Gastroesophageal sphincter (tissue), 4 donors: ENCODE measurements at regions not wholly inside any gene's neighbourhood (a gene's known extent, or its start where the extent isn't known, plus 50 kb on each side); places are given as distances from the start of the nearest gene placed in this dataset.

Experiments used
- ATAC-seq: fragments of 150-250 bp; one replicate; pipeline ENCODE4 v1.9.1; 2016; ENCODE audit warnings: mild to moderate bottlenecking, moderate library complexity
- H3K27ac ChIP-seq, 4 donors: fragments of 200-600 bp; sonication (generic) in 3 of 4; 1 replicate in 3 of 4; 2 replicates in 1 of 4; pipeline ENCODE4 v1.5.1; 2016 to 2019
- H3K27me3 ChIP-seq: fragments of 200-600 bp; sonication (generic); one replicate; pipeline ENCODE4 v1.5.1; 2019
- H3K36me3 ChIP-seq, 2 donors: fragments of 200-600 bp; sonication (generic); one replicate each; pipeline ENCODE4 v1.5.1; 2019; ENCODE audit warnings: control low read depth in 1 of 2
- H3K4me1 ChIP-seq, 3 donors: fragments of 200-600 bp; sonication (generic); 1 replicate in 2 of 3; 2 replicates in 1 of 3; pipeline ENCODE4 v1.5.1; 2016 to 2019; ENCODE audit warnings: control low read depth in 2 of 3
- H3K4me3 ChIP-seq, 2 donors: fragments of 200-600 bp; sonication (generic); one replicate each; pipeline ENCODE4 v1.5.1; 2019; ENCODE audit warnings: mild to moderate bottlenecking in 1 of 2, moderate library complexity in 1 of 2
- H3K9me3 ChIP-seq, 3 donors: fragments of 200-600 bp; sonication (generic); one replicate each; pipeline ENCODE4 v1.5.1; 2017 to 2019; ENCODE audit warnings: control low read depth in 2 of 3
- CTCF ChIP-seq, 4 experiments: fragments of 200-600 bp in 2 of 4; fragments of 450-650 bp in 2 of 4; sonication (generic) in 1 of 4; IDR thresholded peaks; one replicate each; pipeline ENCODE4 v1.5.1; 2017 to 2019; ENCODE audit warnings: antibody characterized with exemption in 4 of 4, mild to moderate bottlenecking in 2 of 4, moderate library complexity in 2 of 4
- EP300 ChIP-seq: sonication (generic); formaldehyde crosslinking; IDR thresholded peaks from one replicate; pipeline ENCODE4 v1.6.1; 2017; ENCODE audit warnings: antibody characterized with exemption, mild to moderate bottlenecking
- POLR2A ChIP-seq, 2 donors: fragments of 450-650 bp; IDR thresholded peaks; one replicate each; pipeline ENCODE4 v1.6.1; 2017; ENCODE audit warnings: antibody characterized with exemption in 2 of 2, mild to moderate bottlenecking in 2 of 2, moderate library complexity in 1 of 2
- POLR2AphosphoS5 ChIP-seq: sonication (generic); formaldehyde crosslinking; IDR thresholded peaks from one replicate; pipeline ENCODE4 v1.6.1; 2017; ENCODE audit warnings: antibody characterized with exemption
- WGBS, 2 donors: methylation state at CpG; one replicate each; pipeline ENCODE4 v1.1.5; 2018; ENCODE audit warnings: low coverage in 1 of 2; 5-methylcytosine and 5-hydroxymethylcytosine counted together

- Histone ChIP-seq H3K4me3 (no peak overlapping the region), H3K4me1 (peaks cover 0 to 9% (median 4%) of the 10 kb centered on the region in 3 donors), H3K9me3 (no peaks in the 10 kb centered on the region), H3K27me3 (no peaks in the 10 kb centered on the region), H3K27ac (no peak overlapping the region), H3K36me3 (no peaks in the 10 kb centered on the region)
- WGBS, 2 donors = 13% methylated on average over 3 of the region's 6 CpGs; no CpG with 5 or more reads in 1 of the 2 donors
- ATAC-seq = no peak
- TF ChIP-seq CTCF (IDR thresholded peaks at IDR 0.05) (no peak), POLR2AphosphoS5 (no peak), EP300 (no peak), POLR2A (IDR thresholded peaks at IDR 0.05) (no peak)
Observed at GRCh38 chr6:44735630-44735963, 348.1 kb downstream of the CDC5L start.

GRCh38 chr6:44737341-44737740 lies 349.8 kb downstream of the CDC5L start:
- Histone ChIP-seq H3K4me3 (no peak overlapping the region), H3K36me3 (no peaks in the 10 kb centered on the region), H3K27me3 (no peaks in the 10 kb centered on the region), H3K27ac (no peak overlapping the region), H3K4me1 (peaks cover 0 to 9% (median 4%) of the 10 kb centered on the region in 3 donors), H3K9me3 (no peaks in the 10 kb centered on the region)
- 80 to 90% methylated on average over 1 to 8 of the region's 9 CpGs for WGBS, 2 donors
- TF ChIP-seq POLR2AphosphoS5 = no peak
- TF ChIP-seq EP300 = no peak
- no peak for TF ChIP-seq CTCF (IDR thresholded peaks at IDR 0.05)
- no peak for TF ChIP-seq POLR2A (IDR thresholded peaks at IDR 0.05)
- no peak for ATAC-seq

GRCh38 chr6:44737829-44738528 lies 350.5 kb downstream of the CDC5L start:
- 29 to 38% methylated on average over 1 to 4 of the region's 6 CpGs for WGBS, 2 donors
- no peak overlapping the region for H3K27ac ChIP-seq
- no peaks in the 10 kb centered on the region for H3K27me3 ChIP-seq
- H3K9me3 ChIP-seq = no peaks in the 10 kb centered on the region
- H3K4me1 ChIP-seq = peaks cover 0 to 9% (median 4%) of the 10 kb centered on the region in 3 donors
- TF ChIP-seq POLR2AphosphoS5 = no peak
- no peak for TF ChIP-seq POLR2A (IDR thresholded peaks at IDR 0.05)
- no peak for TF ChIP-seq CTCF (IDR thresholded peaks at IDR 0.05)
- no peak for TF ChIP-seq EP300
- H3K4me3 ChIP-seq = no peak overlapping the region
- no peak for ATAC-seq
- no peaks in the 10 kb centered on the region for H3K36me3 ChIP-seq

GRCh38 chr6:44738601-44739146 lies 351.2 kb downstream of the CDC5L start:
- H3K27me3 ChIP-seq = no peaks in the 10 kb centered on the region
- ATAC-seq = peak; percentile 35
- H3K4me3 ChIP-seq = no peak overlapping the region
- no peak overlapping the region for H3K27ac ChIP-seq
- H3K36me3 ChIP-seq = no peaks in the 10 kb centered on the region
- 50 to 73% methylated on average over 2 to 7 of the region's 8 CpGs for WGBS, 2 donors
- no peak for TF ChIP-seq POLR2AphosphoS5
- no peak for TF ChIP-seq EP300
- TF ChIP-seq POLR2A (IDR thresholded peaks at IDR 0.05) = no peak
- no peak for TF ChIP-seq CTCF (IDR thresholded peaks at IDR 0.05)
- no peaks in the 10 kb centered on the region for H3K9me3 ChIP-seq
- peaks cover 0 to 9% (median 4%) of the 10 kb centered on the region in 3 donors for H3K4me1 ChIP-seq

- ATAC-seq = no peak
Observed at GRCh38 chr6:44739181-44739580, 351.7 kb downstream of the CDC5L start.

More at GRCh38 chr6:44739181-44739580, 351.7 kb downstream of the CDC5L start:
- no peak for TF ChIP-seq EP300
- no peak for TF ChIP-seq POLR2AphosphoS5
- TF ChIP-seq CTCF (IDR thresholded peaks at IDR 0.05) = no peak
- TF ChIP-seq POLR2A (IDR thresholded peaks at IDR 0.05) = no peak
- peaks cover 0 to 9% (median 4%) of the 10 kb centered on the region in 3 donors for H3K4me1 ChIP-seq
- H3K36me3 ChIP-seq = no peaks in the 10 kb centered on the region
- H3K9me3 ChIP-seq = no peaks in the 10 kb centered on the region
- H3K4me3 ChIP-seq = no peak overlapping the region
- no peaks in the 10 kb centered on the region for H3K27me3 ChIP-seq
- H3K27ac ChIP-seq = no peak overlapping the region
- WGBS, 2 donors = 84 to 98% methylated on average over 8 to 11 of the region's 16 CpGs
